ENCODE measurements at regions not wholly inside any gene's neighbourhood (a gene's known extent, or its start where the extent isn't known, plus 50 kb on each side); places are given as distances from the start of the nearest gene placed in this dataset.

- TF ChIP-seq, protein P1, sequence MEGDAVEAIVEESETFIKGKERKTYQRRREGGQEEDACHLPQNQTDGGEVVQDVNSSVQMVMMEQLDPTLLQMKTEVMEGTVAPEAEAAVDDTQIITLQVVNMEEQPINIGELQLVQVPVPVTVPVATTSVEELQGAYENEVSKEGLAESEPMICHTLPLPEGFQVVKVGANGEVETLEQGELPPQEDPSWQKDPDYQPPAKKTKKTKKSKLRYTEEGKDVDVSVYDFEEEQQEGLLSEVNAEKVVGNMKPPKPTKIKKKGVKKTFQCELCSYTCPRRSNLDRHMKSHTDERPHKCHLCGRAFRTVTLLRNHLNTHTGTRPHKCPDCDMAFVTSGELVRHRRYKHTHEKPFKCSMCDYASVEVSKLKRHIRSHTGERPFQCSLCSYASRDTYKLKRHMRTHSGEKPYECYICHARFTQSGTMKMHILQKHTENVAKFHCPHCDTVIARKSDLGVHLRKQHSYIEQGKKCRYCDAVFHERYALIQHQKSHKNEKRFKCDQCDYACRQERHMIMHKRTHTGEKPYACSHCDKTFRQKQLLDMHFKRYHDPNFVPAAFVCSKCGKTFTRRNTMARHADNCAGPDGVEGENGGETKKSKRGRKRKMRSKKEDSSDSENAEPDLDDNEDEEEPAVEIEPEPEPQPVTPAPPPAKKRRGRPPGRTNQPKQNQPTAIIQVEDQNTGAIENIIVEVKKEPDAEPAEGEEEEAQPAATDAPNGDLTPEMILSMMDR (IDR thresholded peaks at IDR 0.05; ENCODE audit: control extremely low read depth in 1 of 3, insufficient read depth in 1 of 3, low read depth in 1 of 3, low read length in 3 of 3), result no peak
- TF ChIP-seq SP2 (IDR thresholded peaks at IDR 0.05; ENCODE audit: low read length), result no peak
Observed at GRCh38 chr17:14972844-14973243, 292.3 kb downstream of the PMP22 start (continued).

Measured in H1 (cell line).